ENCODE measurements at regions not wholly inside any gene's neighbourhood (a gene's known extent, or its start where the extent isn't known, plus 50 kb on each side); places are given as distances from the start of the nearest gene placed in this dataset.

DNA sequence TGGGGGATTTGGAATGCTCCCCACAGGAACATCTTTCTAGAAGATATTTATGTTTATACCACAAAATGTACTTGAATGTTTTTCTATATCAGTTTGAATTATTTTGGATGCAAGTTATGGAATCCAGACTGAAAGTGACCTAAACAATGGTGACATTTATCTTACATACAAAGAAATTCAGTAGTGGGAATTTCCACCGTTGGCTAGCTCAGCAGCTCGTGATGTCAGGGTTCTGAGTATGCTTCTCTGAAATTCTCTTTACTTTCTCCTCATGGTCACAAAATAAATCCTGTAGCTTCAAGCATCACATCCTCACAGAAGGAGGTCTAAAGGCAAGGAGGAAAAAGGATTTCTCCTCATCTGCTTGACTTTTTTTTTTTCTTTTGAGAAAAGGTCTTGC is 105.3 kb downstream of the AKAIN1 start:
- WGBS, 2 donors (ENCODE audit: low coverage in 1 of 2) = 78 to 84% methylated on average over 2 of the region's 2 CpGs
- no peaks in the 10 kb centered on the region for H3K4me1 ChIP-seq
- no peak overlapping the region for H3K4me3 ChIP-seq
- H3K9me3 ChIP-seq = peaks cover 0 to 25% (median 0%) of the 10 kb centered on the region in 3 donors
- no peaks in the 10 kb centered on the region for H3K27me3 ChIP-seq
- no peak overlapping the region for H3K27ac ChIP-seq
- TF ChIP-seq POLR2AphosphoS5 (IDR thresholded peaks at IDR 0.05) = no peak
- TF ChIP-seq, protein P1, sequence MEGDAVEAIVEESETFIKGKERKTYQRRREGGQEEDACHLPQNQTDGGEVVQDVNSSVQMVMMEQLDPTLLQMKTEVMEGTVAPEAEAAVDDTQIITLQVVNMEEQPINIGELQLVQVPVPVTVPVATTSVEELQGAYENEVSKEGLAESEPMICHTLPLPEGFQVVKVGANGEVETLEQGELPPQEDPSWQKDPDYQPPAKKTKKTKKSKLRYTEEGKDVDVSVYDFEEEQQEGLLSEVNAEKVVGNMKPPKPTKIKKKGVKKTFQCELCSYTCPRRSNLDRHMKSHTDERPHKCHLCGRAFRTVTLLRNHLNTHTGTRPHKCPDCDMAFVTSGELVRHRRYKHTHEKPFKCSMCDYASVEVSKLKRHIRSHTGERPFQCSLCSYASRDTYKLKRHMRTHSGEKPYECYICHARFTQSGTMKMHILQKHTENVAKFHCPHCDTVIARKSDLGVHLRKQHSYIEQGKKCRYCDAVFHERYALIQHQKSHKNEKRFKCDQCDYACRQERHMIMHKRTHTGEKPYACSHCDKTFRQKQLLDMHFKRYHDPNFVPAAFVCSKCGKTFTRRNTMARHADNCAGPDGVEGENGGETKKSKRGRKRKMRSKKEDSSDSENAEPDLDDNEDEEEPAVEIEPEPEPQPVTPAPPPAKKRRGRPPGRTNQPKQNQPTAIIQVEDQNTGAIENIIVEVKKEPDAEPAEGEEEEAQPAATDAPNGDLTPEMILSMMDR (IDR thresholded peaks at IDR 0.05) = no peak
- TF ChIP-seq EP300 (IDR thresholded peaks at IDR 0.05) = no peak
- TF ChIP-seq POLR2A (IDR thresholded peaks at IDR 0.05) = no peak
- no peaks in the 10 kb centered on the region for H3K36me3 ChIP-seq
- ATAC-seq = no peak

DNA sequence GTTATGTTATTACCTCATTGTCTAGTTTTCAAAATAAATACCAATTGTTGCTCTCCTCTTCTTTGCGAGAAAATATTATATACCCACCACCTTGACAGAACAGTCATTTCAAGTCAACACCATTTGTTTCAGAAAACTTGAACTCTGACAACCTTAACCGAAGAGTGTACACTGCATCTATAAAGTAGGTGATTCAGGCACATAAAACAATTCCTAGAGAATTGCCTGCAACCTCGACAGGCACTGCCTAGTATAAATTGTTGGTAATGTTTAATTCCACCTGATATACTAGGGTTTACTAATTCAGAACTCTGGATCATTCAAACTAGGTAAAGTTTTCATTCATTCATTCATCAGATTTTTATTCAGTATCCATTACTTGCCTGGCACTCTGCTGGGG is 121.8 kb downstream of the AKAIN1 start:
- Histone ChIP-seq H3K4me3 (no peak overlapping the region), H3K36me3 (no peaks in the 10 kb centered on the region), H3K9me3 (no peaks in the 10 kb centered on the region), H3K27ac (no peak overlapping the region), H3K27me3 (peaks cover 7% of the 10 kb centered on the region), H3K4me1 (no peaks in the 10 kb centered on the region)
- no peak for ATAC-seq
- TF ChIP-seq, protein P1 (IDR thresholded peaks at IDR 0.05) = no peak
- TF ChIP-seq EP300 (IDR thresholded peaks at IDR 0.05) (no peak), POLR2A (IDR thresholded peaks at IDR 0.05) (no peak), POLR2AphosphoS5 (IDR thresholded peaks at IDR 0.05) (no peak)
- 66 to 76% methylated on average over 2 to 3 of the region's 3 CpGs for WGBS, 2 donors (ENCODE audit: low coverage in 1 of 2)

DNA sequence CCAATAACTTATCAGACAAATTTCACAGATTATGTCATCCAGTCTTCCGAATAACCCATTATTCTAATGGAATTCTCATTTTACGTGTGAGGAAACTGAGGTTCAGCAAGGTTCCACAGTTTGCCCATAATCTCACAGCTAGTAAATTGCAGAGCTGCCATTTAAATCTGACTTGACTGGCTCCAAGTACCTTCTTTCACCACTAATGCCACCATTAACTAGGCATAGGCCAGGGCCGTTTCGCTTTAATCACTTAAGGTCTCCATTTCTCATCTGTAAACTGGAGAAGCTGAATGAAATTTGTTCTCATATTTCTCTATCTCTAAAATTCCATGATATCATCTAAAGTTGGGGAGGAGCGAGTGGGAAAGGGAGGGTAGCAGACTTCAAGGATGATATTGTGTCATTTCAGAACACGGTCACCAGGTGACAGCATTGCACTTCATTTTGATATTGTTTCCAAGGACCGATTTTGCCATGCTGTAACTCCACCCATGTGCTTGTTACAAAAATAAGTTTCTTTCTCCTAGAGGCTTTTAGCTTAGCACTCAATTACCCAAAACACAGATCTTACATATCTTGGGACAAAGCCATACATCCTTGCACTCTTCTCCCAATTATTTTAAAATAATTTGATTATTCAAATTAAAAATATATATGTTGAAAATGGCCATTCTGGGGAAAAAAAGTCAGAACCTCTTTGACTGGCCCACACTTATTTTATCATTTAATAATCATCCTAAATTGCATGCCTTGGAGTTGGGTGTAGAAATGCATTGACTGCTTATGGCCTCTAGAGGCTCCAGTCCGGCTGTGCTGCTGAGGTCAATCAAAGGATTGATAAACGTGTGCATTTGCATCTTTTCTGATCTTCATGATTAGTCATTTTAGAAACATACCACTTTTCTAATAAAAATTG is 123.8 kb downstream of the AKAIN1 start:
- 37 to 41% methylated on average over 6 to 9 of the region's 9 CpGs for WGBS, 2 donors (ENCODE audit: low coverage in 1 of 2)
- Histone ChIP-seq H3K27ac (no peak overlapping the region), H3K9me3 (no peaks in the 10 kb centered on the region), H3K27me3 (peaks cover 4% of the 10 kb centered on the region), H3K4me3 (no peak overlapping the region), H3K4me1 (no peaks in the 10 kb centered on the region), H3K36me3 (no peaks in the 10 kb centered on the region)
- no peak for TF ChIP-seq POLR2AphosphoS5 (IDR thresholded peaks at IDR 0.05)
- TF ChIP-seq, protein P1 (IDR thresholded peaks at IDR 0.05) = peak in 2 of 4 experiments; percentile 16 to 39
- no peak for ATAC-seq

DNA sequence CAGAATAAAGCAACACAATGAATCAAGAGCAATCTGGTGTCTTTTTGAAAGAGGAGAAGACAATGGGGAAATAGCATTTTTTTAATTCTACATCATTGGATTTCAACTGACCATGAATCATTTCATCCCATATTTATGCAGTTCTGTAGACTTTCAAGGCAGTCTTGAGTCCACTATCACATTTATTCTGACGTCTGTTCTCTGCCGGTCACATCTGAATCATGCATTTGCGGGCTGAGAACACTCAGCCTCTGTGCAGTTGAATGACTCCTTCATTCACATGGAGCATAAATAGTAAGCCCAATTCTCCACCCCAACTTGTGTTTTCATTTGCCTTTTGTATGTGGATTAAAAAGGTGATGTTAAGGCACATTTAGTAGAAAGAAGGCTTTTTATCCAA is 128.2 kb downstream of the AKAIN1 start:
- TF ChIP-seq EP300 (IDR thresholded peaks at IDR 0.05) (no peak), POLR2A (IDR thresholded peaks at IDR 0.05) (no peak), POLR2AphosphoS5 (IDR thresholded peaks at IDR 0.05) (no peak)
- TF ChIP-seq, protein P1 (IDR thresholded peaks at IDR 0.05) = no peak
- 76 to 88% methylated on average over 3 of the region's 3 CpGs for WGBS, 2 donors (ENCODE audit: low coverage in 1 of 2)
- no peaks in the 10 kb centered on the region for H3K9me3 ChIP-seq
- H3K27ac ChIP-seq = no peak overlapping the region
- H3K4me1 ChIP-seq = no peaks in the 10 kb centered on the region
- no peak for ATAC-seq
- no peaks in the 10 kb centered on the region for H3K27me3 ChIP-seq
- H3K4me3 ChIP-seq = no peak overlapping the region
- H3K36me3 ChIP-seq = no peaks in the 10 kb centered on the region

DNA sequence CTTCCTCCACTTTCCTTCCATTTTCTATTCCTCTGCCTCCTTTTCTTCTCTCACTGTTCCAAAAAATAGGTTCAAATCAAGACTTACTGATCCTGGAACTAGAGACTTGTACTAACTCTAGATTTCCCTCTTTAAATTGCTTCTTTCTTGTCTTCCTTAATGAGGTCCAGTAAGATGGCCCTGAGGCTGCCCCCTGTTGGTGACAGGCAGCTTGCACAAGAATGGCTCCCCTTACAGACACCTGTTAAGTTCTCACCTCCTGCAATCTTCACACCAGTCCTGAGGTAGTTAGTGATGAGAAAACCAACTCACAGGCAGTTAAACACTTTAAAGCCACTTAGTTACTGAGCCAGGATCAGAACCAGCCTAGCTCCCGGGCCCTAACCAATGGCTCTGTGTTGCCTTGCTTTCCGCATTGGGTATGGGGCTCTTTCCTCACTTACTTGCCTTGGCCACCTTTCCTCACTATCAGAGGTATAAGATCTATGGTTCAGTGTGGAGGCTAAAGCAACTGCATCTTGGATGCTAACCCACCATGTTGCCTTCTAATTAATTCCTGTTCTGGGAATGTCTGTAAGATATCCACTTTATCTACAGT is 130.6 kb downstream of the AKAIN1 start:
- H3K36me3 ChIP-seq = no peaks in the 10 kb centered on the region
- H3K9me3 ChIP-seq = no peaks in the 10 kb centered on the region
- no peak overlapping the region for H3K4me3 ChIP-seq
- ATAC-seq = no peak
- WGBS, 2 donors (ENCODE audit: low coverage in 1 of 2) = 100% methylated on average over 1 to 2 of the region's 2 CpGs
- H3K27me3 ChIP-seq = no peaks in the 10 kb centered on the region
- no peak overlapping the region for H3K27ac ChIP-seq
- H3K4me1 ChIP-seq = no peaks in the 10 kb centered on the region
- no peak for TF ChIP-seq POLR2A (IDR thresholded peaks at IDR 0.05)
- no peak for TF ChIP-seq POLR2AphosphoS5 (IDR thresholded peaks at IDR 0.05)
- TF ChIP-seq EP300 (IDR thresholded peaks at IDR 0.05) = no peak
- TF ChIP-seq, protein P1 (IDR thresholded peaks at IDR 0.05) = no peak
